ENCODE measurements at regions not wholly inside any gene's neighbourhood (a gene's known extent, or its start where the extent isn't known, plus 50 kb on each side); places are given as distances from the start of the nearest gene placed in this dataset.

DNA sequence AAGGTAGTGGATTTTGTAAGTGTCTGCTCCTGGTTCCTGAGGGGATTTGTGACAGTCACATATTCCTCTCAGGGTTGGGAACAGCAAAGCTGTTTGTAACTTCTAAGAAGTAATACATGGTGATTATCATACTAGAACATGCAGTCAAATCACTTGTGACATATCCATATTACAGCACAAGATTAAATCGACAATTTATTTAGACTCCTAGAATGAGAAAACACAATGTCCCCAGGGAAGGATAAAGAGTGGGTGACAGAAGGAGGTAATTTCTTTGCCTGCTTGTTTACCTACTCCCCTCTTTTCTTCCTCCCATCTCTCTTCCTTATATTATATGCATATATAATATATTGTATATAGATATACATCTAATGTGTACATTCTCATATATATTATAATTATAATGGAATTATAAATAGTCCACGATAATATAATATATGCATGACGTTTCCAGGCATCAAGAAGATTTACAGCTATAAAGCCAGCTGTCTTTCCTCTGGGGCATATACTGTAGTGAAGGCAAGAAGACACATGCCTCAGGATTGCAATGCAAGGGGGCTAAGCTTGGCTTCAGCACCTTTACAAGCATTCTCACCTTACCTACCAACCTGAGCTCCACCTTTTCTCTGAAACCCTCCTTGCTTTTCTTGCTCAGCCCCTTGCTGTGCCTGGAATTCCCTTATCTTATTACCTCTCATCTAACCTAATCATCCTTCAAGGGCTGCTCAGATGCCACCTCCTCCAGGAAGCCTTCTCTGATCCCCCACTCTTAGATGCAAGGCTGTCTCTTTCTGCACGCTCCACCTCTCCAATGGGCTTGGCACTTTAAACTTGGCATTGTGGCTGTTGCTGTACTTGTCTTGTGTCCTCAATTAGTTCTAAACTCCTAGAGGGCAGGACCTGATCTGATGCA lies 73.1 kb upstream of the PIAS1 start:
- TF ChIP-seq, protein P1, sequence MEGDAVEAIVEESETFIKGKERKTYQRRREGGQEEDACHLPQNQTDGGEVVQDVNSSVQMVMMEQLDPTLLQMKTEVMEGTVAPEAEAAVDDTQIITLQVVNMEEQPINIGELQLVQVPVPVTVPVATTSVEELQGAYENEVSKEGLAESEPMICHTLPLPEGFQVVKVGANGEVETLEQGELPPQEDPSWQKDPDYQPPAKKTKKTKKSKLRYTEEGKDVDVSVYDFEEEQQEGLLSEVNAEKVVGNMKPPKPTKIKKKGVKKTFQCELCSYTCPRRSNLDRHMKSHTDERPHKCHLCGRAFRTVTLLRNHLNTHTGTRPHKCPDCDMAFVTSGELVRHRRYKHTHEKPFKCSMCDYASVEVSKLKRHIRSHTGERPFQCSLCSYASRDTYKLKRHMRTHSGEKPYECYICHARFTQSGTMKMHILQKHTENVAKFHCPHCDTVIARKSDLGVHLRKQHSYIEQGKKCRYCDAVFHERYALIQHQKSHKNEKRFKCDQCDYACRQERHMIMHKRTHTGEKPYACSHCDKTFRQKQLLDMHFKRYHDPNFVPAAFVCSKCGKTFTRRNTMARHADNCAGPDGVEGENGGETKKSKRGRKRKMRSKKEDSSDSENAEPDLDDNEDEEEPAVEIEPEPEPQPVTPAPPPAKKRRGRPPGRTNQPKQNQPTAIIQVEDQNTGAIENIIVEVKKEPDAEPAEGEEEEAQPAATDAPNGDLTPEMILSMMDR (IDR thresholded peaks at IDR 0.05), result no peak
- no peak for TF ChIP-seq EP300 (IDR thresholded peaks at IDR 0.05)
- TF ChIP-seq POLR2AphosphoS5 (IDR thresholded peaks at IDR 0.05), result no peak
- TF ChIP-seq POLR2A (IDR thresholded peaks at IDR 0.05), result no peak
